CD4-positive, alpha-beta memory T cell (primary cell): ENCODE measurements at regions not wholly inside any gene's neighbourhood (a gene's known extent, or its start where the extent isn't known, plus 50 kb on each side); places are given as distances from the start of the nearest gene placed in this dataset.

Experiments
- CTCF ChIA-PET: fragments of 350-600 bp; sonication (Branson Sonifier 250); formaldehyde crosslinking; loops from one replicate; lab custom pipeline; 2021; ENCODE audit warnings: inconsistent platforms; ENCODE audit not compliant: partially characterized antibody; lab: Charles Lee
- POLR2A ChIA-PET: fragments of 350-600 bp; sonication (Branson Sonifier 250); formaldehyde crosslinking; loops from one replicate; lab custom pipeline; 2021; ENCODE audit not compliant: partially characterized antibody; lab: Charles Lee
- DNase-seq, 5 donors: peaks; one replicate each; pipeline versions ENCODE4 v3.0.0 to v3.0.0-alpha.2; 2020 to 2022; ENCODE audit warnings: mixed read lengths in 1 of 5
- H3K27ac ChIP-seq: one replicate; pipeline ENCODE4 v1.7.0; 2013; ENCODE audit warnings: low read depth, low read length
- H3K27me3 ChIP-seq: 2 replicates; pipeline ENCODE4 v1.7.0; 2013; ENCODE audit warnings: mild to moderate bottlenecking, low read length, moderate library complexity; ENCODE audit not compliant: insufficient read depth
- H3K36me3 ChIP-seq: 2 replicates; pipeline ENCODE4 v1.7.0; 2013; ENCODE audit warnings: mild to moderate bottlenecking, low read length, moderate library complexity; ENCODE audit not compliant: insufficient read depth
- H3K4me1 ChIP-seq: 2 replicates; pipeline ENCODE4 v1.7.0; 2013; ENCODE audit warnings: mild to moderate bottlenecking, low read length, moderate library complexity; ENCODE audit not compliant: insufficient read depth
- H3K4me3 ChIP-seq, 2 donors: one replicate each; pipeline ENCODE4 v1.7.0; 2013; ENCODE audit warnings: low read length in 2 of 2, mild to moderate bottlenecking in 1 of 2
- H3K9me3 ChIP-seq, 2 donors: one replicate each; pipeline ENCODE4 v1.7.0; 2013; ENCODE audit warnings: low read length in 2 of 2, control low read depth in 1 of 2; ENCODE audit not compliant: control insufficient read depth in 1 of 2
- H3K27ac Mint-ChIP-seq, 7 donors: one replicate each; pipeline ENCODE4 v1.8.0; 2020 to 2021; ENCODE audit warnings: mixed read lengths in 7 of 7, mild to moderate bottlenecking in 6 of 7, inconsistent platforms in 3 of 7, moderate library complexity in 3 of 7
- H3K27me3 Mint-ChIP-seq, 2 donors: one replicate each; pipeline ENCODE4 v1.8.0; 2020 to 2021; ENCODE audit warnings: mixed read lengths in 2 of 2
- H3K36me3 Mint-ChIP-seq, 2 donors: one replicate each; pipeline ENCODE4 v1.8.0; 2020 to 2021; ENCODE audit warnings: mixed read lengths in 2 of 2, inconsistent platforms in 1 of 2, mild to moderate bottlenecking in 1 of 2
- H3K4me1 Mint-ChIP-seq, 4 donors: one replicate each; pipeline ENCODE4 v1.8.0; 2020 to 2021; ENCODE audit warnings: mixed read lengths in 4 of 4, mild to moderate bottlenecking in 1 of 4
- H3K4me3 Mint-ChIP-seq, 8 donors: one replicate each; pipeline ENCODE4 v1.8.0; 2020 to 2021; ENCODE audit warnings: mixed read lengths in 8 of 8, mild to moderate bottlenecking in 7 of 8, moderate library complexity in 6 of 8, inconsistent platforms in 3 of 8
- H3K9me3 Mint-ChIP-seq, 8 donors: one replicate each; pipeline ENCODE4 v1.8.0; 2020 to 2021; ENCODE audit warnings: mixed read lengths in 8 of 8, mild to moderate bottlenecking in 5 of 8, inconsistent platforms in 3 of 8, moderate library complexity in 1 of 8
- intact Hi-C: fragments of 100-400 bp; cut with micrococcal nuclease; formaldehyde crosslinking; loops from one replicate; pipeline ENCODE4 v1.15.1; 2023

DNA sequence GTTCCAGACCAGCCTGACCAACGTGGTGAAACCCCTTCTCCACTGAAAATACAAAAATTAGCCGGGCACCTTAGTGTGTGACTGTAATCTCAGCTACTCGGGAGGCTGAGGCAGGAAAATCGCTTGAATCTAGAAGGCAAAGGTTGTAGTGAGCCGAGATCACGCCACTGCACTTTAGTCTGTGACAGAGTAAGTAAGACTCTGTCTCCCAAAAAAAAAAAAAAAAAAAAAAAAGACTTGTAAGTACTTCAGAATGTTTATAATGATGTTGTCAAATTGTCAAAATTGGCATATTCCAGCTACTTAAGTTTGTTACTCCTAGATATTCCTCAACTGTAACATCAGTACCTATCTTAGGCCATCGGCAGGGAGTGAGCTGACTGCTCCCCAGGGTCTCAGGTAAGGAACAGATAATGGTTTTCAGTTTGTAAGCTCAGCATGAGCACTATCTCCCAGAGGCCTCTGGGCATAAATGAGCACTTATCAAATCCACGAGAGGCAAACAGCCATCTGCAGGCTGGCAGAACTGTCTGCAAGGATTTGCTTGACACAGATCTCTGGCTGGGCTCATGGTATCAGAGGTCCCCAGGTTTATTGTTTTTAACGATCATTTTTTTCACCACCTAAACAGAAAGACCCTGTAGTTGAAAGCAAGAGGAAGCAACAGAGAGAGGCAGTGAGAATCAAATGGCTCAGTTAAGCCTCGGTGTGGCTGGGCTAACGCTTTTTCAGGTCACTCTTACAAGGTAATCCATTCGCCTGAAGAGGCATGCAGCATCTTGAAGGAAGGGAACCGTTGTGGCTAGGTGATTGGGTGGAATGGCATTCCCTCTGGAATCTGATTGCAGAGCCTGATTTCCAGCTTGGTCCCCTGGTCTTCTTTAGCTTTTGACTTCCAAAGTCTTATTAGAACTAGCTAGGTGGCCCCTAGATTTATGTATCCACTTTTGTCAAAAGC lies 115.9 kb downstream of the LY86 start:
- H3K9me3 ChIP-seq: no peaks in the 10 kb centered on the region
- Mint-ChIP-seq H3K4me3 (no peak overlapping the region), H3K27ac (no peak overlapping the region), H3K27me3 (peaks cover 9 to 15% of the 10 kb centered on the region in 2 donors), H3K9me3 (no peaks in the 10 kb centered on the region), H3K4me1 (peaks cover 0 to 9% (median 2%) of the 10 kb centered on the region in 4 donors), H3K36me3 (no peaks in the 10 kb centered on the region)
- no peaks in the 10 kb centered on the region for H3K36me3 ChIP-seq
- H3K27ac ChIP-seq: no peak overlapping the region
- no peaks in the 10 kb centered on the region for H3K4me1 ChIP-seq
- CTCF ChIA-PET: interaction anchor here (2.2 kb wide), 1 partner anchor 27 kb away, joined by 5 read pairs; no protein-coding TSS in a partner anchor
- no peak overlapping the region for H3K4me3 ChIP-seq
- no peak for DNase-seq
- no peaks in the 10 kb centered on the region for H3K27me3 ChIP-seq
- POLR2A ChIA-PET: no interaction called here
- intact Hi-C loops: no loop called here

DNA sequence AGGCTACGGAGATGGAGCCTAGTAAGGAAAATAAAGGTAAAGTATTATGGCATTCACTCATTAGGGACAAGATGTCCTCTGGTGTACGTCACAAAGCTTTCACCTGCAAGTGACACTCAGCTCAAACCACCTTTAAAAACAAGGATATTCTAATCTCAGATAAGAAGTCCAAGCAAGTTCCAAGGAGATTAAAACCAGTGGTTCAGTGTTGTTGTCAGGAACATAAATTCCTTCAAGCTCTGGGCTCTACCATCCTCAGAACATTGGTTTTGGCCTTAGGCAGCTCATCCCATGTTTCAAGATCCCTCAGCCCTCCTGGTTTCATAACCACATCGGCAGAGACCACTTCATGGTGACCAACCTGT lies 116.5 kb downstream of the LY86 start:
- H3K9me3 Mint-ChIP-seq: no peaks in the 10 kb centered on the region
- intact Hi-C loops: no loop called here

DNA sequence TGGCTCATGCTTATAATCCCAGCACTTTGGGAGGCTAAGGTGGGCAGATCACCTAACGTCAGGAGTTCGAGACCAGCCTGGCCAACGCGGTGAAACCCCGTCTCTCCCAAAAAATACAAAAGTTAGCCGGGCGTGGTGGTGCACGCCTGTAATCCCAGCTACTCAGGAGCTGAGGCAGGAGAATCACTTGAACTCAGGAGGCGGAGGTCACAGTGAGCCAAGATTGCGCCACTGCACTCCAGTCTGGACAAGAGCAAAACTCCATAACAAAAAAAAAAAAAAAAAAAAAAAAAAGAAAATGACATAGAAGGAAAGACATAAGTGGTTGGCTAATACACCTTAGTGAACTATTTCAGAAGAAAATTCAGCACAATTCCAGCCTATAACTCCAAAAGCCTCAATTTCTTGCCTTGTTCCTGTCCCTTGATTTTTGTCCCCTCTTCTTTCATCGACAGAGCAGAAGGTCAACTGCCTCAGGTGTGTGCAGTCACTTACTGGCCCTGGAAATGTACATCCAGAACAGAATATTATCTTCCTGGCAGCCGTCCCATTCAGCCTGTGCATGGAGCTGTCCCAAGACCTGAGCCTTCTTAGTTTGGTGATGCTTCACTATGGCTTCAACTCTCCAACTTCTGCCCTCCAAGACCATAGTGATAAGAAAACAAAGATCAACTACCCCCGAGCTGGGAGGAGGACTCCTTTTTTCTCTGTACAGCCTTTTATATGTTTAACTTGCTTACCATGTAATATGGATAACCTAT lies 117.6 kb downstream of the LY86 start:
- Histone ChIP-seq H3K4me1 (no peaks in the 10 kb centered on the region), H3K36me3 (no peaks in the 10 kb centered on the region), H3K4me3 (no peak overlapping the region), H3K27ac (no peak overlapping the region), H3K9me3 (no peaks in the 10 kb centered on the region), H3K27me3 (no peaks in the 10 kb centered on the region)
- H3K4me1 Mint-ChIP-seq: peaks cover 2 to 12% (median 7%) of the 10 kb centered on the region in 4 donors
- H3K36me3 Mint-ChIP-seq: no peaks in the 10 kb centered on the region
- H3K9me3 Mint-ChIP-seq: peaks cover 0 to 1% (median 0%) of the 10 kb centered on the region in 8 donors
- intact Hi-C loops: no loop called here
- H3K27me3 Mint-ChIP-seq: peaks cover 15 to 16% of the 10 kb centered on the region in 2 donors
- ChIA-PET POLR2A (no interaction called here), CTCF (no interaction called here)
- no peak for DNase-seq
- H3K27ac Mint-ChIP-seq: no peak overlapping the region
- H3K4me3 Mint-ChIP-seq: no peak overlapping the region

More for the DNA sequence above, 116.5 kb downstream of the LY86 start:
- no peak overlapping the region for H3K27ac ChIP-seq
- no peak for DNase-seq
- no peaks in the 10 kb centered on the region for H3K4me1 ChIP-seq
- Mint-ChIP-seq H3K4me3 (no peak overlapping the region), H3K27ac (no peak overlapping the region), H3K27me3 (peaks cover 9 to 15% of the 10 kb centered on the region in 2 donors), H3K4me1 (peaks cover 1 to 9% (median 2%) of the 10 kb centered on the region in 4 donors), H3K36me3 (no peaks in the 10 kb centered on the region)
- ChIA-PET POLR2A (no interaction called here), CTCF (no interaction called here)
- no peaks in the 10 kb centered on the region for H3K27me3 ChIP-seq
- no peaks in the 10 kb centered on the region for H3K9me3 ChIP-seq
- H3K36me3 ChIP-seq: no peaks in the 10 kb centered on the region
- no peak overlapping the region for H3K4me3 ChIP-seq

DNA sequence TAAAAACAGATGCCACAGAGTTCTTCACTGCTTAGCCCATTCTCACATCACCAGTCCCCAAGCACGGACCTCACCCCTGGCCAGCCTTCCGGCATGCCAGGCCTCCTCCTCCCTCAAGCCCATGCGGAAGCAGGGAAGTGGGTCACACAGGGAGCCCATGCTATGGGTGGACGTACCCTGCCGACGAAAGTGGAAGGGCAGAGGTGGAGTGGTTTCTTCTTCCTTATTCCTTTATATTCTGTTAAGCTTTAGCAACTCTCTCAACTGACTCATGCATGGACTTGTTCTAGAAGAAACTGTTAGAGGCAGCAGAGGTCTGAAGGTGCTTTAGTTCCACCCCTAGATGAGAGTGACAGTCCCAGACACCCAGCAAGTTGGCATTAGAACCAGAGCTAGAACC lies 118.6 kb downstream of the LY86 start:
- intact Hi-C loops: no loop called here
- H3K27me3 ChIP-seq: no peaks in the 10 kb centered on the region
- no peak overlapping the region for H3K27ac ChIP-seq
- Mint-ChIP-seq H3K4me1 (peaks cover 10 to 22% (median 14%) of the 10 kb centered on the region in 4 donors), H3K9me3 (peaks cover 0 to 1% (median 0%) of the 10 kb centered on the region in 8 donors), H3K4me3 (no peak overlapping the region), H3K27me3 (peaks cover 10 to 19% of the 10 kb centered on the region in 2 donors), H3K27ac (peak overlapping the region in 1 of 7 donors; percentile 36), H3K36me3 (no peaks in the 10 kb centered on the region)
- POLR2A ChIA-PET: no interaction called here
- peaks cover 7% of the 10 kb centered on the region for H3K4me1 ChIP-seq
- no peak for DNase-seq
- CTCF ChIA-PET: no interaction called here
- no peaks in the 10 kb centered on the region for H3K9me3 ChIP-seq
- no peaks in the 10 kb centered on the region for H3K36me3 ChIP-seq
- no peak overlapping the region for H3K4me3 ChIP-seq

DNA sequence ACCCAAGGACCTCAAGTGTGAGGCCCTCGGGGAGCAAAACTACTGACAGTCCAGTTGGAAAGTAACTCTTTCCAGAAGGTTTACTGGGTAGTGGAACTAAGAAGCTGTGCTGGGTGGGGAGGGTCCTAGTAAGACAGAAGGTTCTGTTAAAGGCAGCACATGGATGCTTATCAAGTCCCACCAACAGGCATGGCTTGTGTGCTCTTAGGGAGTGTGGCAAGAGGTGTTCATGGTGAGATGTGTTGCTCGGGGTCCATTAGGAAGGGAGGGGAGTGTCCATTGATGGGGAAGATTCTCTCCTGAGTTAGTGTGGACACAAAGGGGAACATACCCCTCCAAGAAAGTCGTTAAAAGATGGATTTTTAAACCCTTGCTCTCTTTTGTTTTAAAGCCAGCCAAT lies 120.6 kb downstream of the LY86 start:
- peak overlapping the region in 1 of 8 donors; percentile 24 for H3K4me3 Mint-ChIP-seq
- H3K4me1 Mint-ChIP-seq: peaks cover 10 to 28% (median 15%) of the 10 kb centered on the region in 4 donors
- no peak for DNase-seq
- ChIA-PET POLR2A (no interaction called here), CTCF (no interaction called here)
- Histone ChIP-seq H3K36me3 (no peaks in the 10 kb centered on the region), H3K27me3 (no peaks in the 10 kb centered on the region), H3K9me3 (no peaks in the 10 kb centered on the region), H3K4me3 (no peak overlapping the region), H3K4me1 (peaks cover 10% of the 10 kb centered on the region), H3K27ac (no peak overlapping the region)
- peaks cover 0 to 1% (median 0%) of the 10 kb centered on the region in 8 donors for H3K9me3 Mint-ChIP-seq
- H3K27ac Mint-ChIP-seq: no peak overlapping the region
- H3K36me3 Mint-ChIP-seq: no peaks in the 10 kb centered on the region
- peaks cover 10 to 22% of the 10 kb centered on the region in 2 donors for H3K27me3 Mint-ChIP-seq
- intact Hi-C loops: no loop called here

DNA sequence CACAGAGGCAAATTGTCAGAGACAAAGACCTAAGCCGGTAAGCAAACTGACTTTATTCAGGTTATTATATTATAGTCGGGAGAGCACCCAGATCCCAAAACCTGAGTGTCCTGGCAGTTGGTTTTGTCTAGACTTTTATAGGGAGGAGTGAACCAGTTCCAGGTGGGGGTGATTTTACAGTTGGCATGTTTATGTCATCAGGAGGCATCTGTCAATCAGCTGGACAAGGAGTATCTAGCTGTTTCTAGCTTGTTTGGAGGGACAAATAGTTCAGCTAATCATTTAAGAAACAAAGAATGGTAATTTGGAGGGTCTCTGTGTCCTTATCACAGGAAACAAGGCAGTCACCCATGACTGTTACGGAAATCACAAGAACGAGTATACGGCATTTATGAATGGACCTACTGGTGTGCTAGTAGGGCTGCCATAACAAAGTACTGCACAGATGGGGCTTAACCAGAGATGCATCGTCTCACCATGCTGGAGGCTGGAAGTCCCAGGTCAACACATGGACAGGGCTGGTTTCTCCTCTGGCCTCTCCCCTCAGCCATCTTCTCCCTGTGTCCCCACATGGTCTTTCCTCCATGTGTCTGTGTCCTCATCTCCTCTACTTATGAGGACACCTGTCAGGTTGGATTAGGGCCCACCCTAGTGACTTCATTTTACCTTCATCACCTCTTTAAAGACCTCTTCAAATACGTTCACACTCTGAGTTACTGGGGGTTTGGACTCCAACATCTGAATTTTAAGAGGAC lies 122.7 kb downstream of the LY86 start:
- intact Hi-C loops: no loop called here
- POLR2A ChIA-PET: no interaction called here
- H3K27me3 ChIP-seq: no peaks in the 10 kb centered on the region
- peak overlapping the region in 6 of 8 donors; percentile 9 to 68 (median 57) for H3K4me3 Mint-ChIP-seq
- H3K27ac Mint-ChIP-seq: peak overlapping the region in 1 of 7 donors; percentile 33
- no peak for DNase-seq
- H3K4me3 ChIP-seq: no peak overlapping the region
- H3K27me3 Mint-ChIP-seq: peaks cover 10 to 22% of the 10 kb centered on the region in 2 donors
- H3K4me1 Mint-ChIP-seq: peaks cover 10 to 28% (median 15%) of the 10 kb centered on the region in 4 donors
- H3K9me3 ChIP-seq: no peaks in the 10 kb centered on the region
- H3K27ac ChIP-seq: no peak overlapping the region
- peaks cover 10% of the 10 kb centered on the region for H3K4me1 ChIP-seq
- peaks cover 0 to 1% (median 0%) of the 10 kb centered on the region in 8 donors for H3K9me3 Mint-ChIP-seq
- no peaks in the 10 kb centered on the region for H3K36me3 ChIP-seq
- CTCF ChIA-PET: no interaction called here
- H3K36me3 Mint-ChIP-seq: no peaks in the 10 kb centered on the region
